ENCODE measurements at regions not wholly inside any gene's neighbourhood (a gene's known extent, or its start where the extent isn't known, plus 50 kb on each side); places are given as distances from the start of the nearest gene placed in this dataset.

DNA sequence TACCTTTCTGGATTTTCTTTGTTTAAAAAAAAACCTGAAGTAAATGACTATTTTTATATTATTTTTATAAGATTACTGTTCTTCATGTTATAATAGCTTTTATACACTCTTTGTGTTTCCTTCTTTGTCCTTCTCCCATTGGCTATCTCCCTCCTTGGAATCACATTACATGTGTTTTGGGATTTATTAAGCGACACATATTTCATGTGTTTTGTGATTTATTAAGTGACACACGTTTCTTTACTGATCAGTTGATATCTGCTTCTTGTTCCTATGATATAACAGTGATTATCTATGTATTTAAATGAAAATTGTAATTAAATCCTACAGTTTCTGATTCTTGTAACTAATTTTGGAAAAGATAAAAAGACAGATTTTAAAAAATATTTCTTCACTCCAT is 817.3 kb upstream of the AGA start:
- no peaks in the 10 kb centered on the region for H3K9me3 Mint-ChIP-seq (ENCODE audit: unreplicated experiment)
- H3K36me3 Mint-ChIP-seq (ENCODE audit: low read depth, unreplicated experiment): no peaks in the 10 kb centered on the region
- no peak for DNase-seq (ENCODE audit: low spot score)
- H3K27ac Mint-ChIP-seq (ENCODE audit: unreplicated experiment): no peak overlapping the region
- no peaks in the 10 kb centered on the region for H3K4me1 Mint-ChIP-seq (ENCODE audit: unreplicated experiment)
- TF ChIP-seq, protein P1, sequence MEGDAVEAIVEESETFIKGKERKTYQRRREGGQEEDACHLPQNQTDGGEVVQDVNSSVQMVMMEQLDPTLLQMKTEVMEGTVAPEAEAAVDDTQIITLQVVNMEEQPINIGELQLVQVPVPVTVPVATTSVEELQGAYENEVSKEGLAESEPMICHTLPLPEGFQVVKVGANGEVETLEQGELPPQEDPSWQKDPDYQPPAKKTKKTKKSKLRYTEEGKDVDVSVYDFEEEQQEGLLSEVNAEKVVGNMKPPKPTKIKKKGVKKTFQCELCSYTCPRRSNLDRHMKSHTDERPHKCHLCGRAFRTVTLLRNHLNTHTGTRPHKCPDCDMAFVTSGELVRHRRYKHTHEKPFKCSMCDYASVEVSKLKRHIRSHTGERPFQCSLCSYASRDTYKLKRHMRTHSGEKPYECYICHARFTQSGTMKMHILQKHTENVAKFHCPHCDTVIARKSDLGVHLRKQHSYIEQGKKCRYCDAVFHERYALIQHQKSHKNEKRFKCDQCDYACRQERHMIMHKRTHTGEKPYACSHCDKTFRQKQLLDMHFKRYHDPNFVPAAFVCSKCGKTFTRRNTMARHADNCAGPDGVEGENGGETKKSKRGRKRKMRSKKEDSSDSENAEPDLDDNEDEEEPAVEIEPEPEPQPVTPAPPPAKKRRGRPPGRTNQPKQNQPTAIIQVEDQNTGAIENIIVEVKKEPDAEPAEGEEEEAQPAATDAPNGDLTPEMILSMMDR (IDR thresholded peaks at IDR 0.05; ENCODE audit: unreplicated experiment): no peak
- H3K27me3 Mint-ChIP-seq (ENCODE audit: unreplicated experiment): no peaks in the 10 kb centered on the region
- H3K4me3 Mint-ChIP-seq (ENCODE audit: unreplicated experiment): no peak overlapping the region

DNA sequence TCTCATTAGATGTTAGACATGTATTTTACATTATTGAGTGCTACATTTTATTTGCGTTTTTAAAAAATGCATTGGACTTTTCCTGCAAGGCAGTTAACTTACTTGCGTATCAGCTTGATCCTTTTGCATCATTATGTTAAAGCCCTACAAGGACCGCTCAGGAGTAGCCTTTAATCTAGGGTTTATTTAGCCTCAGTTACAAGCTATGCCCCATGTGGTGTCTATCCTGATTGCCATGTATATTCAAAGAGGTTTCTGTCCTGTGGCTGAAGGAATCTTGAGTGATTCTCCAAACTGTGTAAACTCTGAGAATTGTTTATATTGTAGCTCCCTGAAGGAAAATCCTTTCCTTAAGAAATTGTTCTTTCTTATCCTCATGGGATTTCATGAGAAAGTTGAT is 821.8 kb upstream of the AGA start:
- Mint-ChIP-seq H3K27ac (ENCODE audit: unreplicated experiment) (no peak overlapping the region), H3K27me3 (ENCODE audit: unreplicated experiment) (no peaks in the 10 kb centered on the region), H3K4me3 (ENCODE audit: unreplicated experiment) (no peak overlapping the region), H3K9me3 (ENCODE audit: unreplicated experiment) (no peaks in the 10 kb centered on the region), H3K4me1 (ENCODE audit: unreplicated experiment) (no peaks in the 10 kb centered on the region), H3K36me3 (ENCODE audit: low read depth, unreplicated experiment) (no peaks in the 10 kb centered on the region)
- TF ChIP-seq, protein P1 (IDR thresholded peaks at IDR 0.05; ENCODE audit: unreplicated experiment): no peak
- no peak for DNase-seq (ENCODE audit: low spot score)

DNA sequence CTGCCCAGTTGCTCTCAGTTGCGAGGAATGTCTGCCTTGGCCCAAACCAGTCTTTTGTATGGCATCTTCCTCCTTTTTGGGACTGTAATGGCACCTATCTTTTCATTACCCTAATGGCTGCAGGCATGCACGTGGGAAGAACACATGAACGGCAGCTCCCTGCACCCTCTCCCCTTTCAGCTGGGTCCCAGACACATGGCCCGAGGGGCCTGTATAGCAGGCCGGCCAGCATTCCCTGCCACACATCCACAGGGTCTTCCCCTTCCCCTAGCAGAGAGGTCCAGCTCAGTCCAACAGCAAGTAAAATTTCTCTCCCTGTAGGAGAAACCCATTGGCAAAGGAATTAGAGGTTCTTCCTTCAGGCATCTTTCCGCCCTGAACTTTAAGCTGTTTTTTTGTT is 829.1 kb upstream of the AGA start:
- no peaks in the 10 kb centered on the region for H3K9me3 Mint-ChIP-seq (ENCODE audit: unreplicated experiment)

DNA sequence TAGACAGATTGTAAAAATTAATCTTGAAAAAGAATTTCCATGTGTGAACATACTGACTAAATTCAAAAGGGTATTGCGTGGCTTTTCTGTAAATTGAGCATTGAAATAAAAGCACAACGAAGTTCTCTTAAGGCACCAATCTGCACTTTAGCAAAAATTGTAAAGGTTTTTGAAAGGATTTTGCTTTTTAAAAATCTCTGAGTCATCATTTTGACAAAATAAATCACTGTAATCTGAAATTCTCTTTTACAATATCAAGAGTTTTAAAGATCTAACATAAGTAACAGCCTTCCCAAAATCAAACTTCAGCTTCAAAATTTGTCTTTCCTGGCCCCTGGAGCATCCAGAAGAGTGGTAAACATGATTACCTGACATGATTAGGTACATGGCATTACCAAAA is 830.9 kb upstream of the AGA start:
- no peak overlapping the region for H3K27ac Mint-ChIP-seq (ENCODE audit: unreplicated experiment)
- H3K4me3 Mint-ChIP-seq (ENCODE audit: unreplicated experiment): no peak overlapping the region
- no peaks in the 10 kb centered on the region for H3K4me1 Mint-ChIP-seq (ENCODE audit: unreplicated experiment)

More for the DNA sequence above, 829.1 kb upstream of the AGA start:
- H3K27me3 Mint-ChIP-seq (ENCODE audit: unreplicated experiment): no peaks in the 10 kb centered on the region
- H3K27ac Mint-ChIP-seq (ENCODE audit: unreplicated experiment): no peak overlapping the region
- H3K4me3 Mint-ChIP-seq (ENCODE audit: unreplicated experiment): no peak overlapping the region
- H3K36me3 Mint-ChIP-seq (ENCODE audit: low read depth, unreplicated experiment): no peaks in the 10 kb centered on the region
- TF ChIP-seq, protein P1 (IDR thresholded peaks at IDR 0.05; ENCODE audit: unreplicated experiment): no peak
- no peak for DNase-seq (ENCODE audit: low spot score)
- H3K4me1 Mint-ChIP-seq (ENCODE audit: unreplicated experiment): no peaks in the 10 kb centered on the region

DNA sequence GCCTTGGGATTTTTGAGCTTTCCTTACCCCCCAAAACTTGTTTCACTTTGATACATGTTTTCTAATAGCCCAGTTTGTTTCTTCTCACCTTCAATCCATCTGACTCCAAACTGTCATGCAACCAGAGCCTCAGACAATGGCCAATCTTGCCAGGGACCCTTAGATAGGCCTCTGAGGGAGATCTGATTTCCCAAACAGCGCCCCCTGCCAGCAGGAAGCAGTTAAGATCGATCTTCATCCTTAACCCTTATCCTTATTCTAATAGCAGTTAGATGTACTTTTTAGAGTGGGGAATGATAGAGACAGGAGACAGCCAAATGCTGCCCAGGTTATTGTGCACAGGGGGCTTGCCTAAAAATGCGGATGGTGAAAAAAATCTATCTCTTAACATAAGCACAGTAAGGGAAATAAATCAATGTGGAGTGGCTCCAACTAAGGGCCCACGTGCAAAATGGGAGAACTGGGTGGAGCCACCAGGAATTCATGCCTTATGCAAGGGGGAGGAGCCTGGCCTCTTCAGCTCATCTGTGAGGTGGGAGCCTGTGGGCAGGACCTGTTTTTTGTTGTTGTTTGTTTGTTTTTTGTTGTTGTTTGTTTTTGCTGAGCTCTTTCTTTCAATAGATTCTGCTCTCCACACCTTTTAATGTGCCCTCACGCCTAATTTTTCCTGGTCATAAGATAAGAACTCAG is 833.6 kb upstream of the AGA start:
- Mint-ChIP-seq H3K4me3 (ENCODE audit: unreplicated experiment) (no peak overlapping the region), H3K27ac (ENCODE audit: unreplicated experiment) (no peak overlapping the region), H3K9me3 (ENCODE audit: unreplicated experiment) (no peaks in the 10 kb centered on the region), H3K36me3 (ENCODE audit: low read depth, unreplicated experiment) (no peaks in the 10 kb centered on the region), H3K27me3 (ENCODE audit: unreplicated experiment) (no peaks in the 10 kb centered on the region), H3K4me1 (ENCODE audit: unreplicated experiment) (peaks cover 3% of the 10 kb centered on the region)
- no peak for DNase-seq (ENCODE audit: low spot score)
- TF ChIP-seq, protein P1 (IDR thresholded peaks at IDR 0.05; ENCODE audit: unreplicated experiment): peak; percentile 38

More for the DNA sequence above, 830.9 kb upstream of the AGA start:
- H3K36me3 Mint-ChIP-seq (ENCODE audit: low read depth, unreplicated experiment): no peaks in the 10 kb centered on the region
- H3K27me3 Mint-ChIP-seq (ENCODE audit: unreplicated experiment): no peaks in the 10 kb centered on the region
- DNase-seq (ENCODE audit: low spot score): no peak
- no peaks in the 10 kb centered on the region for H3K9me3 Mint-ChIP-seq (ENCODE audit: unreplicated experiment)
- TF ChIP-seq, protein P1 (IDR thresholded peaks at IDR 0.05; ENCODE audit: unreplicated experiment): no peak

All from endothelial cell (in vitro differentiated cells).